T-helper 9 cell (primary cell): ENCODE measurements at regions not wholly inside any gene's neighbourhood (a gene's known extent, or its start where the extent isn't known, plus 50 kb on each side); places are given as distances from the start of the nearest gene placed in this dataset.
A peak's percentile ranks its signal among the peaks of the same experiment; 100 is the strongest.

Source experiments
- DNase-seq: peaks from one replicate; pipeline ENCODE4 v3.0.0-alpha.2; 2020

- no peak for DNase-seq
These were observed 142.8 kb downstream of the IRF8 start for GRCh38 chr16:86041807-86042206.

DNA sequence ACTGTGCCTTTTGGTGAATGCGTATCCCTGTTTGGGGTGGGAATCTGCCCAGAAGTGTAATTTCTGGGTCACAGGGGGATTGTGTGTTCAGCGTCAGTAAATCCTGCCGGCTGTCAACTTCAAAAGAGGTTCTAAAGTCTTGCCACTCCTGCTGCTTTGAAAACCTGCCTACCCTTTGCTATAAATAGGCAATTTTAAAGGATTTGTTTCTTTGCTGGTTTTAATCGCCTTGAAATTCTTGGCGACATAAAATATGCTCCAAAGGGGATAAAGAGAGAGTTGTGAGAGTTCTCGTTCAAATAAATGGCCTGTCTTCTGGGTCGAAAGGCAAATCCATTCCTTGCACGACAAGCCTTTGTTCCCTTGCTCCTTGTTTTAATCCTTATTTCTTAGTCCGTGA is 143.4 kb downstream of the IRF8 start:
- no peak for DNase-seq

DNA sequence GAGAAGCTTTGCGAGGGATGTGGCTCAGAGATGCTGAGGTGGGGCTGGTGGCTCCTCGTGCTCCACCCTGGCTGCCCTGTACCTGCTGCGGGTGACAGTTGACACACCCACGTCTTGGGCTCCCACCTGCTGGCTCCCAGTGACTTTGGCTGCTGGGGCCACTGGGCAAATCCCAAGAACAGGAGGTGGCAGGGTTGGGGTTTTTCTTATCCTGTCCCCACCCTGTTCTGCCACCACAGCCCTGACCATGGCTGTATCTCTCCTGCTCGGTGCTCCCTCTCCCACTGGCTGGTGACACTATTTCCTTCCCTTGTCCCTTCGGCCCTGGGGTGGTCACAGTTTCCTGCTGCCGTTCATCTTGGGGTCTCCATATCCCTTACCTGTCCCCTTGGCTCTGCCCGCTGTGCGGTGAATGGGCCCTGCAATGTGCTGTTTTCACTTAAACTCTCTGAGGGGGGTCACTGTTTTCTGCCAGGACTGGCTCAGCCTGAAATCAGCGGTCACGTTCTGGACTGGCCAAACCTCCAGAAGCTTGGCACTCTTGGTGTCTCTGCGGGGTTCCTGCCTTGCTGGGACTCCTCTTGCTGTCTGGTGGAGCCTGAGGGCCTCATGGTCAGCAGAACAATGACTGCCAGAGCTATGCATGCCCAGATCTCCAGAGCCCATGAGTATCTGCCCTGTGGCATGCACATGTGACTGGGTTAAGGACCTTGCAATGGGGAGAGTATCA is 144.2 kb downstream of the IRF8 start:
- no peak for DNase-seq

- peak; percentile 12 for DNase-seq
These were observed 145.3 kb downstream of the IRF8 start for GRCh38 chr16:86044241-86044671.

GRCh38 chr16:86044881-86045590 is 146.1 kb downstream of the IRF8 start:
- peak; percentile 7 for DNase-seq

DNA sequence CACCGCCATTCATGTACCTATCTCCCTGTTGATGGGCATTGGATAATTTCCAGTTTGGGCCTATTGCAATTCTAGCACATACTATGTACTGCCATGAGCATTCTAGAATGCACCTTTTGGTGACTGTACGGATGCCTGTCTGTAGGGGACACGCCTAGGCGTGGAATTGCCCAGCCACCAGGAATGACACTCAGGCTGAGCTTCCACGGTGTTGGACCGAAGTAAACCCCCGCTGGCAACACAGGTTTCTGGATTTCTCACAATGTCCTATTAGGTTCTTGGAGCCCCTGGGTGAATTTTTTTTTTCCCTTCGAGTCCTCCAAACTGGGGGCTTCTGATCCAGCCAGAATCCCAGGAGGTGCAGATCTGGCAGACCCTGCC is 146.6 kb downstream of the IRF8 start:
- no peak for DNase-seq

DNA sequence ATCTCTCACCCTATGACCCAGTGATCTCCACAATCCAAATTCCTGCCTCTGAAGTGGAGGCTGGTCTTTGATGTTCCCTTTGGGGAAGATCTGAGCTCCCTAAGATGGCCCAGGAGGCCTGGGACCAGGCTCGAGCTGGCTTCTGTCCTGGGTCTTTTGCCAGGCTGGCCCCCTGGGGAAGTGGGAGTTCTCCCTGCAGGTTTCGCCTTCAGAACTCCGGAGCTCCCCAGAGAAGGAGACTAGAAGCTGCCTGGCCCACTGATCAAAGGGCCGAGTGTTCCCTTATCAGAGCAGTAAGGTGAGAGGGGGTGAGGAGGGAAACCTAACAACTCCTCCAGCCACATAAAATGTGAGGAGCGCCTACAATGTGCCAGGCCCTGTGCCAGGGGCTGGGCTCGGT is 147.1 kb downstream of the IRF8 start:
- no peak for DNase-seq

GRCh38 chr16:86046667-86047270 is 147.8 kb downstream of the IRF8 start:
- DNase-seq: no peak

- no peak for DNase-seq
These were observed 149.3 kb downstream of the IRF8 start for GRCh38 chr16:86048221-86048620.

GRCh38 chr16:86048882-86049585 is 150.1 kb downstream of the IRF8 start:
- DNase-seq: no peak

DNA sequence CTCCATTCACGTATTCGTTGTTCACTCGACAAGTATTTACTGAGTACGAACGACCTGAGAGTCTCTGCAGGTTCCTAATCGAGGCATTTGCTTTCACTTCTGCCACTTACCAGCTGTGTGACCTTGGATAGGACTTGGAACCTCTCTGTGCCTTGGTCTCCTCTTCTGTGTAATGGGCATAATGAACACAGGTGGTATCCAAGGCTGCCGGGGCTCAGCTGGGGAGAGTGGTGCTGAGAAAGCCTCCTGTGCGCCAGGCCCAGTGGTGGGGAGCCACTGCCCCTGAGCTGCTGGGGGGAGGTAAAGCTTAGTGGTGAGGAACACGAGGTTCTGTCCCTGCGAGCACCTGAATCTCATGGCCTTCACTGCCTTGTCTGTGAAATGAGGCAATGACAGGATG is 150.7 kb downstream of the IRF8 start:
- DNase-seq: no peak

DNA sequence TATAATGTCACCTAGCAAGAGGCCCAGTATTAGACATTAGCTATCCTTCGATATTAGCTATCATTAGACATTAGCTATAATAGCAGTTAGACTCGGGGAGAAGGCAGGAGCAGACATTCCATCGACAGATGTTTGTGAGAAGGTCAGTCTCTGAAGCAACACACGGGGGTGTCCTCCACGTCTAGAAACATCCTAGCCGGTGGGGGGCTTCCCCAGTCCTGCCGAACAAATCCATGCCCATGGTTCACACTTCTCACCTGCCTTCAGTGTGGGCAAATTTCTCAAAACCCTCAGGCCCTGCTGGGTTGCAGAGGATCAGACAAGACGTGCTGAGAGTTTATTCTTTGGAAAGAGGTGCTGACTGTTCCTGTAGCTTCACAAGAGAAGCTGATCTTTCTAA is 151.1 kb downstream of the IRF8 start:
- no peak for DNase-seq

DNA sequence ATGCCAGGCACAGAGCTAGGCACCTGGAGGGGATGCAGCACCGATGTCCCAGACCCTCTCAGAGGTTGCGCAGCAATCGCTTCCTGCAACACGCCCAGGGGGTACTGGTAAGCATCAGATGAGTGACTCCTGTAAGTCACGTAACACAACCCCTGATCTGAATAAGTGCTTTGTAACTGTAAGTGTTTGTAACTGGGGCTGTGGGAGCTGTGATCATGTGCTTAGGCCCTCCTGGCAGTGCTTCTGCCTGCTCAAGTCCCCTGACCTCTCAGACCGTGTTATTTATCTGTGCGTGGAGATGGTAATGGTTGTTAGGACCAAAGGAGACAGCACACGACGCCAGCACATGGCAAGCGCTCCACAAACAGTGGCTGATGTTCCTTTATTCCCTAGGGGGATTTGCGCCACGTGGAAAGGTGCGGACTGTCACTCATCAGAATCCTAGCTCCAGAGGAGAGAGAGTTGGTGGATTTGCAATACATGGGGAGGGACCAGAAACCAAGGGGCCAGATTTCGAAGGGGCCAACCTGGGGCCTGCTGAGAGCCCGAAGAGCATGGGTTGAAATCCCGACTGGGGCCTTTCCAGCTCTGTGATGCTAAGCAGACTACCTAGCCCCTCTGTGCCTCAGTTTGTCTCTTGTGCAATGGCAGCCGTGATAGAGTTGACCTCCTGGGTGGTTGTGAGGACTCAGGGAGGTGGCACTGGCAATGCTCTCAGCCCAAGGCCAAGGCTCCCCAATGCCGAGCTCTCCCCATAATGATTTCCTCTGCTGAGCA is 151.8 kb downstream of the IRF8 start:
- DNase-seq: no peak

DNA sequence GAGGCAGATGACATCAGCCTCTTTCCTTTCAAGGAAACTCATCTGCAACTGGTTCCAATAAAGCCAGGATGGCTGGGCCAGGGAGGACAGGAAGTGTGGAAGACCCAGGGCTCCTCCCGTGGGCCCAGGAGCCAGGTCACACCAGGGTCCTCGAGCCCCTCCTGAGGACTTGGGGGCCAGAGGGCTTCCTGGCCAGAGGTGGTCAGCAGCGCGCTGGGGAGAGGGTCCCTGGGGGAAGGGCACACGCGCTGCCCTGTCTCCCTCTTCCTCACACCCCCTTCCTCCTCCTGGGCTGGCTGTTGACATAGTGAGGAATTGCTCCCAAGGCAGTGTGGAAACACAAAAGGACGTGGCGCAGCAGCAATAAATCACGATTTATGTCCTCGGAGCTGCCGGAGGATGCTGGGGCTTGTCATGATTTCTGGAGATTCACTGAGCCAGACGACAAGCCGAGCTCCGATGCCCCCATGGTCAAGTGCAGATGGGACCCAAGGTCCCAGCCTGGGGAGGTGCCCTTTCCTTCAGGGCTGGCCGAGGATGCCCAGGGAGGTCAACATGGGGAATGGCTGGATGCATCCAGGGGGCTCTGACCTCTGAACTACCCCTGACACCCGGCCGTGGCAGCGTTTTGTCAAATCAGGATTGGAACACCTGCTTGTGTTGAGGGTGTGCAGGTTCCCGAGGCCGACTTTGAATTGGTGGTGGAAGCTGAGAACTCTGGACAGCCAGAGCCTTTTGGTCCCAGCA is 152.6 kb downstream of the IRF8 start:
- DNase-seq: no peak

GRCh38 chr16:86052115-86052670 is 153.2 kb downstream of the IRF8 start:
- no peak for DNase-seq

- DNase-seq: no peak
These were observed 154.0 kb downstream of the IRF8 start for GRCh38 chr16:86052926-86053325.

DNA sequence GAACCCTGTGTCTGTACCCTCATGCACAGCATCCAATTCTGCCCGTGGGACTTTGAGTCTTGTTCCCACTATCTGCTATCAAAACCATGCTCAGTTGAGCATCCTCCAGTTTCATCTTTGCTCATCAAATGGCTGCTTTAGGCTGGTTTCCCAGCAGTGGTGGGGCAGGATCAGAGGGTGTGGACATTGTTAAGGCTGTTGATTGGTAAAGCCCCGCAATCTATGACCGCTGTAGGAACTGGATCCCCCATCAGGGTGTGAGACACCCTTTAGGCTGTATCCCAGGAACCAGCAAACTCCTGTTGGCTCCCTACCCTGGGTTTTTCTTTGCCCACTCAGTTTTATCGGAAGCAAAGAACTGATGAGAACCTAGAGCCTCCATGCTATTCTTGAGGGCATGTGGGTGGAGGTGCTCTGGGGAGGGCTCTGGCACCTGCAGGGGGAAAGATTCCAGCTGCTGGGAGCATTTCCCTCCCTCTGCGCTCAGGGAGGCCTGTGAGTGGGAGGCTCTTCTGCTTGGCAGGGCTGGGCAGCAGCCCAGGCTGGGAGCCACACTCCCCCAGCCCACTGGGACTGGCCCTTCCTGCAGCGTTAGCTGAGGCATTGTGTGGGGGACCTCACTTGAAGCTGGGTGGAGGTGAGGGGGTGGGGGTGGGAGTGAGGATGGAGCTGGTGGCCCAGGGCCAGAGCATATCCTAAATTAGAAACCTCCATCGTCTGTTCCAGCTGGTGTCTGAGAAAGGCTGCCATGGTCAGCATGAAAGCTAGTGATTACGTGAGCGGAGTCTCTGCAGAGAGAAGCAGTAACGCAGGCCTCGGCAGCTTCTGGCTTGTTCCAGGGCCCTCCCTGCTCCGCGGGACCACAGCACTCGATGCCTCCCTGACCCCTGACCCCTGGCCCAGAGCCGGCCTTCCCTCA is 160.6 kb downstream of the IRF8 start:
- no peak for DNase-seq

DNA sequence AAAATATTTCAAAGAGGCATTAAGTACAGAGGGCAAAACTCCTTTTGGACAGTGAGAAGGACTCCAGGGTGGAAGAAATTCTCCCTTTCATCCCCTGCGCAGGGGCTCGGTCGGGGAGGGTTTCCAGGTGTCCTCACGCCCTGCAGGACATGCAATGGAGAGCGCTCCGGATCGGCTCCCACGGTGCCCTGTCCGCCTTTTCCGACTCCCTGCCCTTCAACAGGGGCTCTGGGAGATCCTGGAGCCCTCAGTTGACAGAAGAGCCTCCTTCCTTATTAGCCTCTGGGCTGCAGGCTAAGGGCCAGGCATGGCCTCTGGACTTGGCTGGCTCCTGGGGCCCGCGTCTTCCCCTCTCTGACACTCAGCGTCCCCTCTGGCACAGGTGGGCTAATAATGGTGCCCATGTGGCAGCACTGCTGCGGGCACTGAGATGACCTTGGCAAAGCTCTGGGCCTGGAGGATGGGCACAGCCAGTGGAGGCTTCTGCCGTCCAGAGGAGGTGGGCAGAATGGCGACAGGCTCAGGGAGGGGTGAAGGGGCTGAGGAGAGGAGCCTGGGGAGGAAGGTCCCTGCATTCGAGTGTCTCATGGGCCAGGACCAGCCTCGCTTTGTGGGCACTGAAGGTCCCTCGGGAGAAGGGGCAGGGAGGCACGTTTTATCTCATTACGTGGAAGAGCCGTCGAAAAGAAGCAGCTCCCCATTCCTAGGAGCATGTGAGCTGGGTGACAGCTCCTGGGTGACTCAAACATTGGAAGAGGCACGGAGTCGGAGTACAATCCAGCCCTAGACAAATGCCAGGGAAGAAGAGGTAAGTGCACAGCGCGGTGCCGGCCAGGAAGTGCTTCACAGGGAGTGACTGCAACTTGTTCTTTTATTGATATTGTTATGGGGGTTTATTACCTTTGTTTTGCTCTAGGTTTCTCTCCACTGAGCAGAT is 161.7 kb downstream of the IRF8 start:
- no peak for DNase-seq

DNA sequence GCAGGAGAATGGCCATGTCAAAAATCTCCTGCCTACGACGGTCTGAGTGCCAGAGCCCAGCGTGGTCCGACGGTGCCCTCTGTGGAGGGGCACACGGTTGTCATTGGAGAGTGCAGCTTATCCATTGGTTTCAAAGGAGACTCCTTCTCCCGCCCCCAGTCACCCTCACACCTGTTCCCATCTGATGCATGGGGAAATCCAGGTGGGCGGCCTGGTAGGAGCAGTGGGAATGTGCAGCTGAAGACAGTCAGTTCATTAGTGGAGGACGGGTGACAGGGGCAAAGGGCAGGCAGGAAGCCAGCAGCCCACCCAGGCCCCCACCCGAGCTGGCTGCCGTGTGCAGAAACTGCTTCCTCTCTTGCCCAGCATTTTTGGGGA is 162.3 kb downstream of the IRF8 start:
- DNase-seq: no peak
